GM12878 (cell line): ENCODE measurements at regions not wholly inside any gene's neighbourhood (a gene's known extent, or its start where the extent isn't known, plus 50 kb on each side); places are given as distances from the start of the nearest gene placed in this dataset.

ENCODE experiments used
- CTCF ChIP-seq, 3 experiments: IDR thresholded peaks in 2 of 3; conservative IDR thresholded peaks in 1 of 3; 2 replicates each; pipeline ENCODE4 v1.5.1; 2011; ENCODE audit warnings: low read depth in 3 of 3, low read length in 3 of 3, mild to moderate bottlenecking in 3 of 3, control low read depth in 2 of 3, moderate library complexity in 2 of 3, inconsistent platforms in 1 of 3, mixed read lengths in 1 of 3; ENCODE audit not compliant: control insufficient read depth in 2 of 3, insufficient read depth in 1 of 3; ENCODE audit errors: extremely low read depth in 1 of 3
- EZH2 ChIP-seq: IDR thresholded peaks from 2 replicates; pipeline ENCODE4 v1.6.1; 2012; ENCODE audit warnings: low read depth, mild to moderate bottlenecking, control low read depth, inconsistent platforms, low read length, borderline replicate concordance; ENCODE audit not compliant: control insufficient read depth
- FOXM1 ChIP-seq: IDR thresholded peaks from 2 replicates; pipeline ENCODE4 v1.6.1; 2012; ENCODE audit warnings: low read depth, mild to moderate bottlenecking, inconsistent platforms, low read length, moderate library complexity
- HDGF ChIP-seq: fragments of 450-650 bp; IDR thresholded peaks from 2 replicates; pipeline ENCODE4 v1.6.1; 2016; ENCODE audit warnings: antibody characterized with exemption
- POLR2A ChIP-seq: IDR thresholded peaks from 2 replicates; pipeline ENCODE4 v1.6.1; 2011; ENCODE audit warnings: low read depth, mild to moderate bottlenecking, low read length
- ZBED1 ChIP-seq: IDR thresholded peaks from 2 replicates; pipeline ENCODE4 v1.6.1; 2016; ENCODE audit warnings: borderline replicate concordance
- TF ChIP-seq, protein P1 (sequence below): IDR thresholded peaks from 2 replicates; pipeline ENCODE4 v1.6.1; 2011; ENCODE audit warnings: low read depth, low read length, improper control_type of control experiment, borderline replicate concordance

GRCh38 chr14:42335918-42336317 is 729.2 kb downstream of the LRFN5 start:
- TF ChIP-seq CTCF (IDR thresholded peaks at IDR 0.05 in 2 of 3, conservative IDR thresholded peaks at IDR 0.05 in 1 of 3; ENCODE audit: control insufficient read depth in 2 of 3, extremely low read depth in 1 of 3, insufficient read depth in 1 of 3, low read depth in 3 of 3, low read length in 3 of 3) (no peak), POLR2A (no peak), EZH2 (no peak), FOXM1 (no peak), HDGF (no peak), ZBED1 (no peak)
- TF ChIP-seq, protein P1, sequence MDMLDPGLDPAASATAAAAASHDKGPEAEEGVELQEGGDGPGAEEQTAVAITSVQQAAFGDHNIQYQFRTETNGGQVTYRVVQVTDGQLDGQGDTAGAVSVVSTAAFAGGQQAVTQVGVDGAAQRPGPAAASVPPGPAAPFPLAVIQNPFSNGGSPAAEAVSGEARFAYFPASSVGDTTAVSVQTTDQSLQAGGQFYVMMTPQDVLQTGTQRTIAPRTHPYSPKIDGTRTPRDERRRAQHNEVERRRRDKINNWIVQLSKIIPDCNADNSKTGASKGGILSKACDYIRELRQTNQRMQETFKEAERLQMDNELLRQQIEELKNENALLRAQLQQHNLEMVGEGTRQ: no peak
